Esophagus mucosa (tissue), 1 donor: ENCODE measurements at regions not wholly inside any gene's neighbourhood (a gene's known extent, or its start where the extent isn't known, plus 50 kb on each side); places are given as distances from the start of the nearest gene placed in this dataset.
"Not testable (repeated sequence)": the region's sequence is repeated elsewhere in the genome, so short reads cannot be mapped to it uniquely, and the experiment has no call there.

ENCODE experiments used
- ATAC-seq: fragments of 200-7000 bp; cut with Tn5 transposase; one replicate; pipeline ENCODE4 v1.9.1; 2020
- donor health status: DM: yes; HTN: yes; CAD: no.

GRCh38 chr3:153979418-153980251 lies 141.6 kb upstream of the ARHGEF26 start:
- peak; percentile 49 for ATAC-seq

DNA sequence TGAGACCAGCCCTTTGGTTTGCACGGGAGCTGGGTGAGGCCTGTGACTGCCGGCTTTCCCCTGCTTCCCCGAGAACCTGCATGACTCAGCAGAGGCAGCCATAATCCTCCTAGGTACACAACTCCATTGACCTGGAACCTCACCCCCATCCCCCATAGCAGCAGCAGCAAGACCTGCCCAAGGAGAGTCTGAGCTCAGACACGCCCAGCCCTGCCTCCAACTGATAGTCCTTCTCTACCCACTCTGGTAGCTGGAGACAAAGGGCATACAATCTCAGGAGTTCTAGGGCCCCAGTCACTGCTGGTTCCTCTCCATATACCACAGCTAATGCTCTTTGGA lies 141.0 kb upstream of the ARHGEF26 start:
- peak; percentile 80 for ATAC-seq

DNA sequence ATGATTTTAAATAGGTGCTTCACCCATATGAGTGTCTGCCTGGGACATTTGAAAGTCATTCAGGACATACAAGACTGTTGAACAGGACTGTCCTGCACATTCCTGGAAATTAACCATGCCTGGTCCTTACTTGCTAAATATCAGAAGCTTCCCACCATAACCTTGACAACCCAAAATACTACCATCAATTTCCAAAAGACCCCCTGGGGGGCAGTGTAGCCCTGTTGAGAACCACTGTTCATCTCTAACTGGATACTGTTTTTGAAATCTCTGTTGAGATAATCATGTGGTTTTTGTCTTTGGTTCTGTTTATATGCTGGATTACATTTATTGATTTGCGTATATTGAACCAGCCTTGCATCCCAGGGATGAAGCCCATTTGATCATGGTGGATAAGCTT lies 123.8 kb upstream of the ARHGEF26 start:
- not testable (repeated sequence) for ATAC-seq

DNA sequence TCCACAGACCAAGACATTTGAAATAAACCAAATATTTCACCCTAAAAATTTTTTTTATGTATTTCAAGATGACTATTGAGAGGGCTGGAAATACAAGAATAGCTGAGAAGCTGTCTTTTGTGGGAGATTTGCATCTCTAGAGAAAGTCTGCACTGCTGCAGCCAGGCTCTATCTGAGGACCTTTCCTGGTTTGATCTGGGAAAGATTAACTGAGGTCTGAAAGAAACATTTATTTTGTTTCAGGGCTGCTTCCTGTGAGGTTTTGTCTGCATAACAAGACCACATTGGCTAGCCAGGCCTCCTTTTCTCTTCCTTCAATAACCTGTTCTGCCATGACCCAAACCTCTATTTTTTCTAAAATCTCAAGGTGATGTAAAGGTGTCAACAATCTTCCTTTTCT lies 117.5 kb upstream of the ARHGEF26 start:
- ATAC-seq = no peak

DNA sequence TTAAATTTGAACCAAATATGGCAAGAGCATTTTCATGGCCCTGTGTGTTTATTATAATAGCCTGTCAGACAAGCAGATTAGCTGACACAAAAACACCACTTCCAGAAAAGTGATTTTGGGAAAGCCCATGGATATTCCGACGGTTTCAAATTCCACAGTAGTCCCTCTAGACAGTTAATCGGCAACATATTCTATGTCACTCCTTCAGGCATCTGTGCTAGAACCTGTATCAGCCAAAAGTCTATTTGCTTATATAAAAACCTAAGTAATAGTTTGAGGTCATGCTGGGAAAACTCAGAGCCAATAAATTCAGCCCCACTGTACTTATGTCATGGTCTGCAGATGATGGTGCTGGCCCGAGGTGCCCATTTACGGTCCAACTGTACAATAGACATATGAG lies 110.2 kb upstream of the ARHGEF26 start:
- no peak for ATAC-seq

GRCh38 chr3:154013736-154014135 lies 107.5 kb upstream of the ARHGEF26 start:
- no peak for ATAC-seq

- ATAC-seq = no peak
These were observed 105.9 kb upstream of the ARHGEF26 start for GRCh38 chr3:154015307-154015706.

DNA sequence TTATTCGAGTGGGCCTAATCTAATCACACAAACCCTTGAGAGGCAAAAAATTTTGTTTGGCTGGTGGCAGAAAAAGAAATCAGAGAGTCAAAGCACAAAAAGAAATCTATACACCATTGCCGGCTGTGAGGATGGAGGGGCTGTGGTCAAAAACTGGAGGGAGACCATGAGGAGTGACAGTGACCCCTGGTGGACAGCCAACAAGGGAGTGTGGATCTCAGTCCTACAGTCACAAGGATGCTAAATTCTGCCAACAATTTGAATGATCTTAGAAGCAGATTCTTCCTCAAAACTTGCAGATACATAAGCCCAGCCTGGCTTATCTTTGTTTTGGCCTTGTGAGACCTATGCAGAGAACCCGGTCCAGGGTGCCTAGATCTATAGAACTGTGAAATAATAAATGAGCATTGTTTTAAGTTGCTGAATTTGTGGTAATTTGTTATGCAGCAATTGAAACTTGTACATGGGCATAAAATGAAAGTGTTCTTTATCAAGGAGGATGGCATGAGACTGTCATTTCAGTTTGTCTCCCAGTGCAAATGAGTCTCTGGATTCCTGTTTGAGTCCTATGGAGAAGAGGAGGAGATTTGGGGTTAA lies 103.0 kb upstream of the ARHGEF26 start:
- ATAC-seq = no peak

DNA sequence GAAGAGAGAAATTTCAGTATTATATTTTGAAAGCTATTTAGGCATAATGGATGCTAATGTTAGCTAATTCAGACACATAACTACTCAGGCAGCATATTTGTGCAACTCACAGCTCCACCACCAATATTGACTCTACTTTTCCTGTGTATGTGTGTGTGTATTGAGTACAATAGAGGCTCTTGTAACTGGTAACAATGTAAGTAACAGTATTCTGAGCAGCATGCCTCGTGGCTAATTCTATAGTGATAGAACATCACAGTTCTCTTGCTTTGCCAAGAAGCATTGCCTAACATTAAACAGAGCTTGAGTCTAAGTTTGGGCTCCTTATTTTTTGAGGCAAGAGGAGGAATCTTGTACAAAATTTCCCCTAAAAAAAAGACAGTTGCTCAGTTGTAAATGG lies 98.6 kb upstream of the ARHGEF26 start:
- no peak for ATAC-seq

- ATAC-seq = no peak
These were observed 98.0 kb upstream of the ARHGEF26 start for GRCh38 chr3:154023148-154023547.

- ATAC-seq = no peak
These were observed 96.2 kb upstream of the ARHGEF26 start for GRCh38 chr3:154025007-154025406.

DNA sequence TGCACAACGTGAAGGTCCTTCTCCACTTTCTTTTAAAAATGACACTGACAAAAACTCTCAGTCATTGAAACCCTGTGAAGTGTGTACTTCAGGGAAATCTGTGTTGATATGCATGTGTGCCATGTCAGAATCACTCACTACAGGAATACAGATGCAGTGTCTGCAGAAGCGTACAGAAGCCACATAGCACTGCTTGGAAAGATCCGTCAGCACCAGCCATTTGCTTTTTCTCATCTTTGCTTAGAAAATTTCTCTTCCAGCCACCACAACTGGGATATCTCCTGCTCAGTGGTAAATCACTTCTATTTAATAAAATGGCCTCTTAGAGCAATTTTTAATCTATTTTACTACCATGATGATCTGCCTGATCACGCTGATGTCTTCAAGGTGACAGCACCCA lies 91.3 kb upstream of the ARHGEF26 start:
- ATAC-seq = no peak

- ATAC-seq = no peak
These were observed 86.3 kb upstream of the ARHGEF26 start for GRCh38 chr3:154034797-154035330.

GRCh38 chr3:154040283-154040682 lies 80.9 kb upstream of the ARHGEF26 start:
- no peak for ATAC-seq

DNA sequence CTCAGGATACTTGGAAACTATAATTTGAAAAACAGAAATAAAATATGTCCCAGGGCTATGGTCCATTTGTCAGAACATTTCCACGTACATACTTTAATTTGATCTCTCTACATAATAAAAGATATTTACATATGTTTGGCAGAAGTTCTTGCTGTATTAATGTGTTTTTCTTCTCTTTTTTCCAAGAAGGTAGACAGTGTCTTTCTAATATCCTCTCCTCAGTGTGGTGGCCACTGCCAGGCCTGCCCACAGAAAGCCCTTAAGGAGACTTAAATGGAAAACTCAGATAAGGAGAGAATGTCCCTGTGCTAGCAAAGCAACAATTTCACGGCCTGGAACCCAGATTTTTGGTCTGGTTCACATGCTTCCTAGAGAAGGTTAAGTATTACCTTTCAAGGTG lies 76.5 kb upstream of the ARHGEF26 start:
- ATAC-seq = no peak

GRCh38 chr3:154050216-154050615 lies 71.0 kb upstream of the ARHGEF26 start:
- no peak for ATAC-seq

GRCh38 chr3:154050766-154051165 lies 70.4 kb upstream of the ARHGEF26 start:
- no peak for ATAC-seq

DNA sequence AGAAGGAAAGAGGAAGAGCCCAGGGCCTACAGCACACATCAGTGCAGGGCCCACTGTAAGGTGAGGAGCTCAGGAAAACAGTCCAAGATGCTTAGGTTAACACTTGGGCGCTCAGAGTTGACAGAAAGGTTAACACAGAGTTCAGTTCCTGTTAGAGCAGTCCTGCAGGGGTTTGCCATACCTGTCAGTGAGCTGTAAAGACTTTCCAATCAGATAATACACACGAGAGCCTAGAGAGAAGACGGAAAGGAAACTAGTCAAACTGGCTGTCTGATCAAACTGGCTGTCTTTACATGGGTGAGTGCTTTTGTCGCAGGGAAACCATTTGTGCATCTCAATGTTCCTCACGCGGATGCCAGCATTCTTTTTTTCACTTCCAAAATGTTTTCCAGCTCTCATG lies 61.4 kb upstream of the ARHGEF26 start:
- peak; percentile 99 for ATAC-seq

- ATAC-seq = peak; percentile 46
These were observed 60.8 kb upstream of the ARHGEF26 start for GRCh38 chr3:154060238-154061000.

DNA sequence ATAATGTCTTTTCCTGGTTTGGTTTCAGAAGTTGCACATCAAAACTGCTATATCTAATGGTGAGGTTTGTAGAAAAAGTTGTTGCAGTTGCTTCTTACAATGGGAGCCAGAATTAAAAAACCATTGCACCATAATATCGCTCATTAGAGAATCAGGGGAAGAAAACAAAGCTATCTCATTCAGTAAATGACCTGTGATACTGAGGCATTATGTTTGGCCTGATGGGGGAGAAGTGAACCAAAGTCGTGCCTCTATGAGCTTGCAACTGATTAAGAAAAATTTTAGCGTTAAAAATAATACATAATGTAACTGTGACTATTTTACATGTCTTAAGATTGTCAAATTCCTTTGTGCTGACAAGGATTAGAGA lies 60.2 kb upstream of the ARHGEF26 start:
- no peak for ATAC-seq

DNA sequence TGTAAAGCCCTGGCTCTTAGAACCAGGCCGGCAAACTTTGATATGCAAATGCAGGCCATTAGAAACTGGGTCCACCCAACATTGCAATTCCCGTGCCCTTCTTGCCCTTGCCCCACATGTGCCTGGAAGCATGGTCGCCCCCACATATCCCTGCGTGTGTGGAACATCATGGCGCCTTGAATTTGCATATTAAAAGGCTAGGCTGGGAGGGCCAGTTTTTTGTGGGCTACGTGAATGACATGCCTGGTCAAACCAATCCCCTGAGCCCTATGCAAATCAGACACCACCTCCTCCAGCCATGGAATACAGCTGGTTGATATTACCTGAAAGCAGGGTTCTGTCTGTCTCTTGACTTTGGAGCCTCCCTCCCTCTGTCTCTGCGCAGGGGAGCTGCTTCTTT lies 58.7 kb upstream of the ARHGEF26 start:
- no peak for ATAC-seq

GRCh38 chr3:154071146-154071545 lies 50.0 kb upstream of the ARHGEF26 start:
- peak; percentile 79 for ATAC-seq
